HEK293 (cell line): ENCODE measurements at regions not wholly inside any gene's neighbourhood (a gene's known extent, or its start where the extent isn't known, plus 50 kb on each side); places are given as distances from the start of the nearest gene placed in this dataset.

Experiments used
- CTCF ChIP-seq: fragments of 450-650 bp; formaldehyde crosslinking; IDR thresholded peaks from 2 replicates; pipeline ENCODE4 v1.5.1; 2016; ENCODE audit warnings: missing biosample characterization, missing genetic modification characterization
- KLF10 ChIP-seq: fragments of 450-650 bp; IDR thresholded peaks from 2 replicates; pipeline ENCODE4 v1.5.1; 2018; ENCODE audit warnings: missing biosample characterization, mild to moderate bottlenecking, missing genetic modification characterization
- PRDM10 ChIP-seq: fragments of 450-650 bp; formaldehyde crosslinking; IDR thresholded peaks from 2 replicates; pipeline ENCODE4 v1.5.1; 2016; ENCODE audit warnings: missing biosample characterization, missing genetic modification characterization
- YY1 ChIP-seq: fragments of 450-650 bp; formaldehyde crosslinking; IDR thresholded peaks from 2 replicates; pipeline ENCODE4 v1.5.1; 2018; ENCODE audit warnings: missing biosample characterization, missing genetic modification characterization
- ZFP37 ChIP-seq: fragments of 450-650 bp; formaldehyde crosslinking; IDR thresholded peaks from 2 replicates; pipeline ENCODE4 v1.5.1; 2016; ENCODE audit warnings: missing biosample characterization, missing genetic modification characterization
- ZNF266 ChIP-seq: fragments of 450-650 bp; formaldehyde crosslinking; IDR thresholded peaks from 2 replicates; pipeline ENCODE4 v1.5.1; 2016; ENCODE audit warnings: missing biosample characterization, missing genetic modification characterization, low read depth
- ZNF398 ChIP-seq: fragments of 450-650 bp; formaldehyde crosslinking; IDR thresholded peaks from 2 replicates; pipeline ENCODE4 v1.5.1; 2017; ENCODE audit warnings: missing biosample characterization, missing genetic modification characterization
- ZNF548 ChIP-seq: fragments of 450-650 bp; formaldehyde crosslinking; IDR thresholded peaks from 2 replicates; pipeline ENCODE4 v1.5.1; 2016; ENCODE audit warnings: missing biosample characterization, missing genetic modification characterization
- ZNF560 ChIP-seq: fragments of 450-650 bp; formaldehyde crosslinking; IDR thresholded peaks from 2 replicates; pipeline ENCODE4 v1.5.1; 2017; ENCODE audit warnings: missing biosample characterization, missing genetic modification characterization, borderline replicate concordance
- ZNF704 ChIP-seq: fragments of 450-650 bp; formaldehyde crosslinking; IDR thresholded peaks from 2 replicates; pipeline ENCODE4 v1.5.1; 2016; ENCODE audit warnings: missing biosample characterization, missing genetic modification characterization
- ZNF777 ChIP-seq: fragments of 450-650 bp; formaldehyde crosslinking; IDR thresholded peaks from 2 replicates; pipeline ENCODE4 v1.5.1; 2017; ENCODE audit warnings: missing biosample characterization, missing genetic modification characterization, borderline replicate concordance
- ZSCAN23 ChIP-seq: fragments of 450-650 bp; formaldehyde crosslinking; IDR thresholded peaks from 2 replicates; pipeline ENCODE4 v1.5.1; 2016; ENCODE audit warnings: missing biosample characterization, missing genetic modification characterization

- TF ChIP-seq PRDM10 (tag by site-specific recombination) (no peak), CTCF (no peak), ZNF398 (tag by site-specific recombination) (no peak), ZNF777 (no peak), ZNF266 (no peak), ZFP37 (no peak), ZNF548 (tag by site-specific recombination) (no peak), ZNF560 (tag by site-specific recombination) (no peak), KLF10 (tag by site-specific recombination) (no peak), YY1 (tag by site-specific recombination) (no peak), ZSCAN23 (tag by site-specific recombination) (no peak), ZNF704 (no peak)
Observed at GRCh38 chr7:35375516-35375915, 121.6 kb upstream of the TBX20 start.
